ENCODE measurements at regions not wholly inside any gene's neighbourhood (a gene's known extent, or its start where the extent isn't known, plus 50 kb on each side); places are given as distances from the start of the nearest gene placed in this dataset.

- TF ChIP-seq BHLHE40 (IDR thresholded peaks at IDR 0.05; ENCODE audit: low read depth, low read length) (no peak), CTCF (conservative IDR thresholded peaks at IDR 0.05; ENCODE audit: low read depth, low read length) (no peak), MXI1 (IDR thresholded peaks at IDR 0.05; ENCODE audit: borderline replicate concordance, low read depth, low read length) (no peak), CEBPB (IDR thresholded peaks at IDR 0.05; ENCODE audit: low read depth, low read length) (no peak), POLR2A (IDR thresholded peaks at IDR 0.05; ENCODE audit: low read depth, low read length) (no peak), MAFK (IDR thresholded peaks at IDR 0.05; ENCODE audit: low read depth, low read length) (no peak), USF2 (IDR thresholded peaks at IDR 0.05; ENCODE audit: low read depth, low read length) (no peak)
Measured at GRCh38 chr12:11565752-11566151, 83.7 kb upstream of the ETV6 start.
